ENCODE measurements at regions not wholly inside any gene's neighbourhood (a gene's known extent, or its start where the extent isn't known, plus 50 kb on each side); places are given as distances from the start of the nearest gene placed in this dataset.
"Not testable (repeated sequence)": the region's sequence is repeated elsewhere in the genome, so short reads cannot be mapped to it uniquely, and the experiment has no call there.

DNA sequence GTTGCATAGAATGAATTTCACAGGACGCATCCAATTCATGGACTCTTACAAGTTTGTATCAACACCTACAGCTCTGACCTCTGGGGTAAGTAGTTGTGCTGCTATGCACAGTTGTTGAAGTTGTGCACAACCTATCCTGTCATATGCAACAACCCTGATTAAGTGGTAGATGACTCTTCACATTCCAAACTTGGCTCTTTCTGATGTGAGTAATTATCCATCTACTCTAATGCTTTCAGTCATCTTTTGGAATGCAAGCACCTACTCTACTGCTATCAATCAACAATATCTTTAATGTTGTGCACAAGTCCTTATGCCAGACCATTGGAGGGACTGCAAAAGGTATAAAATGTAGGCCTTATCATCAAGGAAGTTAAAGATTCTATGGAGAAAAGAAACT is 921.4 kb downstream of the MCTP2 start:
- no peak for DNase-seq

DNA sequence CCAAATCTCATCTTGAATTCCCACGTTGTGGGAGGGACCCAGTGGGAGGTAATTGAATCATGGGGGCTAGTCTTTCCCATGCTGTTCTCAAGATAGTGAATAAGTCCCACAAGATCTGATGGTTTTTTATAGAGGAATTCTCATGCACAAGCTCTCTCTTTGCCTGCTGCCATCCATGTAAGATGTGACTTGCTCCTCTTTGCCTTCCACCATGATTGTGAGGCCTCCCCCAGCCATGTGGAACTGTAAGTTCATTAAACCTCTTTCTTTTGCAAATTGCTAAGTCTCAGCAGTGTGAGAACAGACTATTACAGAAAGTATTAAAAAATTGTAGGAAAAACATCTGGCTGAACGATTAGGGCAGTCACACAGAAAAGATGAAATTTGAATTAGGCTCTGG is 921.8 kb downstream of the MCTP2 start:
- DNase-seq, result not testable (repeated sequence)

DNA sequence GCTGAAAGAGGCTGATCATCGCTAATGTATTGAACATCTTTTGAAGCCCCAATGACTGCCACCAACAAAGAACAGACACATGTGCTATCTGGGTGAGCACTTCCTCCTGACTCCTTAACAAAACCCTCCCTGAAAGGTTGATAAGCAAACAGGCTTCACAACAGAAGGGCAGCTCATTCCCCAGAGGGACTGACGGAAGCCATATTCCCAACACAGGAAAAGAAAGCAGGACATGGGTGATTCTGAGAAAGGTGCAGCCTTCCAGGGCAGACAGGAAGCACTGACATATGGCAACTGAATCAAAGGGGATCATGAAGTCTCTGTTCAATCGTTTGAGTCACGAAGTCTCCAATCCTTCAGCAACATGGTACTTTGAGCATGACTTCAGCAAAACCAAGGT is 929.0 kb downstream of the MCTP2 start:
- DNase-seq, result no peak

DNA sequence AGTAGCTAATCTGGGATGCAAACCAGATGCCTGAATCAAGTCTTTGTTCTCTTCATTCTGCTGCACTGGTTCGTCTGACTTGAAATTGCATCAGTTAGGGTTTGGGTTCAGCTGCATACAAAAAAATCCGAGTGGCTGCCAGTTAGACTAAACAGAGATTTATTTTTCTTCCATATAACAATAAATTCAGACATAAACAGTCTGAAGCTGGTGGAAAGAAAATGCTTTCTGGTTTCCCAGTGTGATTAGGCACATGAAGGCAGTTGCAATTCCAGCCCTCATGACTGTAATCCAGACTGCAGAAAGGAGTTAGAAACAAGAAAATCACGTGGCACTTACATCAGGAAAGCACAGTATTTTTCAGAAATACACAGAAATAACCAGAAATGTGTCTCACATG is 930.7 kb downstream of the MCTP2 start:
- DNase-seq, result no peak

DNA sequence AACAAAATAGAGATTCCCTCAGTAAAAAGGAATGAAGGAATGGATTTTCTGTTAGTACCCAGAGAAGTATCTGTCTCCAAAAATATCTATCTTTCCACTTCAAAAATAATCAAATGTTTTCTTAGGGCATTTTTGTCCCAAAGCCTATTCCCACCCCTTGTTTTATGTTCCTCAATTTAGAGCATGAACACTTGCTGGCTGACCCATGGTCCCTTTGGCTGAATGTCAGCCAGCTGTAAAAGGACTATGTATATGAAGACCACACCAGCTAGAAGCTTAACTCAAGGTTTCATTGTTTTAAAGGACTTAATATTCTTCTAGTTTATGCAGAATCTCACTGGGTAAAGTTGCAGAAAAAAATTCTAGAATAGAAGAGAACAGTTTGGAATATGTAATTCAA is 931.2 kb downstream of the MCTP2 start:
- DNase-seq, result no peak

DNA sequence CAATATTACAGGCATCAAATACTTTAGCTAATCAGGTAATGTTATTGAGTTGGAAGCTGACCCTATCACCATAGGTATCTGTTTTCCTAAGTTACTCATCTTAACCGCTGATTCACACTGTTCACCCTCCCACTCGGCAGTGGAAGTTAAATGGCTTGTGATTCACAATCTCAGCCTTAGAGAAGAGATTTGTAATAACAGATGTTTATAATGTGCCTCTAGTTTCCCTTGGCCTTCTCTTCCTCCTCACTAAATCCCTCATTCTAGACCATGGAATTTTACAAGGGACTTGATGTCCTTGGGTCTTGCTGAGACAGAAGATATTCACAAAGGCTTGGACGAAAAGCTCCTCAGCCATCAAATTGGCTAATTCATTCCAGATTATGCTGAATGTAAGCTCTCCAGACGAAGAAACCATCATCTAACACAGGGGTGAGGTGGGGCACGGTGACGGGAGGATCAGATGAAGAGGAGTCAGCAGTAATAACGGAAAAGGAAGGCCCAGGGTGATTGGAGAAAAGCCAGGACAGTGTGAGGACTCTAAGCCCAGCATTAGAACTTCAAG is 931.7 kb downstream of the MCTP2 start:
- no peak for DNase-seq

DNA sequence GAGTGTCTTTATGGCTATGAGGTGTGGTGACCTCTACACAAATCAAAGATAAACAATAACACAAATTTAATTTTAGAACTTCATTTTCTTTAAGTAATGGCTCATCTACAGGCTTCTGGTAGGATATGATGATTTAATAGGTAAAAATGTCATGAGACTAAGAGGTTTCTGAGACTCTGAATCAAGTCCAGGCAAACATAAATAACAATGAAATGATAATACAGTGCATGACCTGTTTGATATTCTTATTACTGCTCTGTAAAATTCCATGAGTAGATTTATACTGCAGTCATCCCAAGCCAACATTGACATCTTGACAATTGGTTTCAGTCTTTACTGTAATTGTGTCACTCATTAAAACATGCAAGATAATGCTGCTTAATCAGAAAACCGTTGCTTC is 936.8 kb downstream of the MCTP2 start:
- DNase-seq, result no peak

DNA sequence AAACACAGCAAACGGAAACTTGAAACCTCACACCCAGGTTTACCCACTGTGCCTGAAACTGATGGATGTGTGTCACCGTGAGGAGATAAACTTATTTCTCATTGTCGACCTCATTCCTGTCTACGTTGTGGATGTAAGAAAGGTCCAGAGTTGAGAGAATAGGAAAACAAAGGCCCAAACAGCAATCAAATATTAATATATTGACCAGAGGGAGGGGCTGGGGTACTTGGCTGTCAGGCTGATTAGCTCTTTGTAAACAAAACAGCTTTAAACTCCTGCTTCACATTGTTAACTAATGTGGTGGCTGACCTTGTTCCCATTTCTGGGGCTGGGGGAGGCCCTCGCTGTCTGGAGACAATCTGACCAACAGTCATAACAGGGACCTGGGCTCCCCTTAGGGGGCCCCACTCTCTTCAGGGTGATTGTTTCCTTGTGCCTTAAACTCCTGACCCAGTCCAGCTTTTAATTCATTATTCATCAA is 937.6 kb downstream of the MCTP2 start:
- DNase-seq, result no peak

DNA sequence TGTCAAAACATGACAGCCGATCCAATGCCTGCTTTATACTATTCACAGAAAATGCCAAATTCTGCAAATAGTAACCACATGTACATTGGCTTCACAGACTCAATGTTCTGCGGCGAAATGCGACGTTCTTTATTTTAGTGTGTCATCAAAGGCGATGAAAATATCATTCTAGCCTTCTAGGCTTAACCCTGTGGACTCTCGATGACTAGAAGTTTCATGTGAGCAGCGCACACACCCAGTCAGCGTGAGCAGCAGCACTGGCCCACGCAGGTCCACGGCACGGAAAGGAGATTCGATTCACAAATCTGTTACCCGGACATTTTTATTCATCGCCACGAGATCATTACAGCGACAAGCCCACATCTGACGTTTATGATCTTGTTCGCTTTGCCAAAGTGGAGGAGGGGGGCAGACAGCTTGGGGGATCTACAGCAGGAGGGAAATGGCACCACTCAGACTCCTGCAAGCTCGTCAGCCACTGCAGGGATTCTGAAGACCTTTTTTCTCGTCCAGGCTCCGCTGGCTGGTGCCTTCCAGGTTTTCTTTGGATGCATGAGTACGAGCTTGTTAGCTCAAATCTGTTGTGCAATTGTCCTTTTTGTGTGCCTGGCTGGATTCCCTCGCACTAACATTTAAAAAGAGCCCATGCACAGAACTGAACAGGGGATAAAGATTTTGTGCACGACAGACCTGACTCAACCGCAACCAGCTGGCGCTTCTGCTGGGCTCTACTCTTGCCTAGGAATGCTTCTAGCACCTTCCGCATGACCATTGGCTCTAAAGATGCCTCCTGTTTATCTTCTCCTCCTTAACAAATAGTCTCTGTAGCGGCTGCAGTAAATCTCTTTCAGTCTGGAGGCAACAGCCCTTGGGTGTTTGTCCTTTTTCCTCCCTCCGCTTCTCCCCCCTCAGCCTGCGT is 938.4 kb downstream of the MCTP2 start:
- no peak for DNase-seq

DNA sequence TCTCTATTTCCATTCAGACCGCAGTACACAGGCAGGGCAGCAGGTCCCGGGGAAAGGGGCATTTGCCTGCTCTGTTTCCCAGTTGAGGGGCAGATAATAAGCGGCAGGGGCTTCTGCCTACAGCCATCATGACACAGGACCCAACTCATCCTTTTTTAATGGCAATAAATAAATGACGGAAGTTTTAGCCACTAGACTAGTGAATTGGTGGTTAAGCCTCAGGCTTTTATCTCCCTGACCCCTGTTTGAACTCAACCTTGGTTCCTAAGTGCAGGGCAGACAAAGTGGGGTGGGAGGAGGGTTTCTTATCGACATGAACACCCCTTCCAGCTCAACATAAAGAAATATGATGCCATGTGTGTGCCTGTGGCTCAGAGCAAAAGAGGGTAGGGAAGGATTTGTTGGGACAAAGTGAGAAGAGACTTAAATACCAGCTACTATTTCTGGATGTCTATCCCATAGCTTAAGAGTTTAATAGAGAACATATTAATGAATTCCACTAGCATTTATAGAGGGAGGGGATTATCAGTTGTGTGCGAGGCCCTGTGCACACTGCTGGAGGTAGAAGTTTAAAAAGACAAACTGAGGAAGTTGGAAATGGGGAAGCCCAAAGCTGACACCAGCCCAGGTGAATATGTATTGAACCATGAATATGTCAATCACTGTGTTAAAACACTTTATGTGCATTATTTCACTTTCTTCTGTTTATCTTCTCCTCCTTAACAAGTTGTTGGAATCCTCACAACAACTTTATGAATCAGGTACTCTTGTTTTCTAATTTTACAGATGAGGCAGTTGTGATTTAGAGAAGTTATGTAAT is 939.4 kb downstream of the MCTP2 start:
- DNase-seq, result no peak

DNA sequence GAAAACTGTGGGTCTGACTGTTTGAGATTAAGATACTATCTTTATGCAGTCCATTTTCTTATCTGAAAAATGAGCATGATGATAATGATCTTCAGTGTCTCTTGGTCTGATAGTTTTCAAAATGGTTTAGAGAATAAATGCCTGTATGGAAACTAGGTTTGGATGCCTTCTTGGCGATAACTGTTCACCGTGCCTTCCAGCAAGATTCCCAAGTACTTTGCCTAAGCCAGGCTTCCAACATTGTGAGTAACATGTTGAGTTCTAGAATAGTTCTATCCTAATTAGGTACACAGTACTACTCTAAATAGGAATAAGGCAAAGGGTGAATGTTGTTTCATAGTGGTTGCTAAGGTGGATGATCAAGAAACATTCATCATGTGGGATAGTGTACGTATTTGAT is 940.2 kb downstream of the MCTP2 start:
- DNase-seq, result no peak

DNA sequence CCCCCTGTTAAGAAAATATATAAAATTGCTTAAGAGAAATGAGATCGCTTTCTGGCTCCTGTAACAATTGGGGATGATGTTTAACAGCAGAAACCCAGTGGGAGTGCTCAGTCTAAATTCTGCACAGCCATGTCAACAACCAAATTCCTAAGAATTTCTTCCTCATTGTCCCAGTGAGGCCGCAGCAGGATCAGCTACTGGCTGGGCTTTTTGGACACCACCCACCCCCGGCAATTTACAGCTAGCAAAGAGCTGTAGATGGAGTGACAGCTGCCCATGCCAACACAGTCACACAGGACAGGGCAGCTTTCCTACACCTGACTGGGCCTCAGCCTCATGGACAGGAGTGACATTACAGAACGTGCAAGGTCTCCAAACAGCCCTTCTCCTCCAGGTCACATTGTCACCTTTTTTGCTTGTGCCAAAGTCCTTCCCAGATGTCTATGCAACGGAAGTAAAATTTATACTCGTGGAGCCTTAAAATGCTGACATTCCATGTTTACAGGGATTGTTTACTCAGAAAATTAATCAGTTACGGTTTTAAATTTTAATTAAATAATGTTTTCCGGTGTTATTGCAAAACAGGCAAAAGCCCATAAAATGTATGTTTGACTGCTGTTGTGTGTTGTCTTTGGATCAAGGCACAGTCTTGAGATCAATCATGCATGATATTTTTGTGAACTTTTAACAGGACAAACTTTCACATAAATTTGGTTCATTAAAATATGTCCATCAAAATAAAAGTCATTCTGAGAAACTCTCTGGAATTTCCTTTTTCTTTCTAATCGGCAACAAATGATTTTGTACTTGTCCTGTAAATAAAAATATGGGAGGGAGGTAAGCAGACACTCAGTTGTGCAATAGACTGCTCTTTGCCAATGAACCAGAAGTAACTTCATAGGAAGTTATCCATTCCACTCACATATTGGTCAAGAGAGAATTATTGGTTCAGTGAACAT is 943.2 kb downstream of the MCTP2 start:
- no peak for DNase-seq

DNA sequence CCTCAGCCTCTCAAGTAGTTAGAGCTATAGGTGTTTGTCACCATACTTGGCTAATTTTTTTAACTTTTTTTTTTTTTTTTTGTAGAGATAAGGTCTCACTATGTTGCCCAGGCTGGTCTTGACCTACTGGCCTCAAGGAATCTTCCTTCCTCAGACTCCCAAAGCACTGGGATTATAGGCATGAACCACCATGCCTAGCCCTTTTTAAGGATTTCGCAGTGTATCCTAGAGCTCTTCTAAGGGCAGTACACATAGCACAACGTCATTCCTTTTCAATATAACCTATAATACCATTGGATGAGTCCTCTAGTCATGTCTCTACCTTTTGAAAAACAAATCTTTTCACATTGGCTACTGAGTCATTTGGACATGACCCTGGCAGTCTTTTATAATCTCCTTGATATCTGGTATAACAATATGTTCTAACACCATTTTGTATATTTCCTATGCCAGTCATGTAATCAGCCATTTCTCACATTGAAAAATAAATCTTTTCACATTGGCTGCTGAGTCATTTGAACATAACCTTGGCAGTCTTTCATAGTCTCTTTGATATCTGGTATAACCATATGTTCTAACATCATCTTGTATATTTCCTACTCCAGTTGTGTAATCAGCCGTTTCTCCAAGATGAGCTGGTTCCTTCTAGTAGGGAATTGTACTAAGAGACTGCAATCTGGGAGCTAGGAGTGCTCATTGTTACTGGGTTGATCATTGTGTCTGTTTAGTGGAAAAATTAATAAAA is 944.7 kb downstream of the MCTP2 start:
- DNase-seq, result no peak

DNA sequence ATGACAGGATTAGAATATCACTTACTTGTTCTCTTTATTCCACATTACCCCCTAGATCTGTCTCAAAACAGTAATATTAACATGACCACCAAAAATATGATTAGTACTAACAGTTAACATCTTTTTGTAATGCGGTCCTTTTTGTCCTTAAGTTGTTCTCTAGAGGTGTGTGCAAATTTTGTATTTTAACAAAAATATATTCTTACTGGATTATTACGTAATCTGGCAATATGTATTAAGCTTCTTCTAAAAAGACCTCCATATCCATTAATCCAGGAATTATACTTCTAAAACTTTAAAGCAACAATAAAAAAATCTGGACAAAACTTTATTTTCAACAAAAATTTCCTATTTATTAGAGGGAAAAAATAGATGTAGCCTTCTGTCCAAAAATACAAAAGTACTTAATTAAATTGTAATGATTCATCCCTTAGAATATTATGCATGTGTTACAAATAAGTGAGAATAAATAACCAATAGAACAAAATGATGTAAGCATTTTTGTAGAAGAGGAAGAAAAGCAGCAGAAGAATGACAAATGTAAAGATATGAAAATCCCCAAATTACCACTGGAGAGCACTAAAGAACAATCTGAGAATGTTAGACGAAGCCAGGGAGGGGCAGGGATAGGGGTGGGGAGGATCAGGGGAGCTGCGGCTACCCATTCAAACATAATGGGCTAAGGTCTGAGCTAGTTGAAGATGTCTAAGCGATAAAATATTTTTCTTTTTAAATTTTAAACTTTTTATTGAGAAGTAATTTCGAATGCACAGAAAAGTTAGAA is 945.6 kb downstream of the MCTP2 start:
- DNase-seq, result no peak

DNA sequence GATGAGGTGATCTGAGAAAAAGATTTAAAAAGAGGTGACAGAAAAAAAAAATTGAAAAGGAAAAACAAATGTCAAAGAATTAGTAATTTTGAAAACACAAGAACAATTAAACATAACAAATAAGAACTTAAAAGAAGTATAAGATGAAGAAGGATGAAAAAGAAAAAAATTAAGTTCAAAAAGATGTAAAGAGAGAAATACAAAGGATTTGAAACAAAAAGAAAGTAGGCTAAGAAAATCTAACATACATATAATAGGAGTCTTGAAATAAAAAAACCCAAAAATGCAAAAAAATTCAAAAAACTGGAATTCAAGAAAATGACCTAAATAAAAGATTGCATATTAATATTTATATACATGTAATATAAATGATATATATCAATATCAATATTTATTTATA is 949.2 kb downstream of the MCTP2 start:
- DNase-seq, result no peak

DNA sequence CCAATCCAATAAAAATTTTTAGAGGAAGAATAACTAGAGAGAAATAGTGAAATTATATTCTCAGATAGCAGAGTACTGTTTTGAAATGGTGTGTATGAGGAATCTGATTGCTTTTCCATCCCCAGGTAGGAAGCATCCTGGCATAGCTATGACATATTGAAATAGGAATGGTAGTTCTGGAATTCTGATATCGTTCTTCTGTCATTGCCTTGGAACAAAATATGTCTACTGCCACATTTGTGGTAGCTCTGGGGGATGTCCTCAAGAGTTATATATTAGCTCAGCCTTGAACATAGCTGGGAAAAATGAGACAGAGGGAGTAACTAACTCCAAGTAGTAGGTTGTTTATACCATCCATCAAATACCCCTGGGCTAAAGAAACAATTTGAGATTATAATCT is 950.7 kb downstream of the MCTP2 start:
- no peak for DNase-seq

DNA sequence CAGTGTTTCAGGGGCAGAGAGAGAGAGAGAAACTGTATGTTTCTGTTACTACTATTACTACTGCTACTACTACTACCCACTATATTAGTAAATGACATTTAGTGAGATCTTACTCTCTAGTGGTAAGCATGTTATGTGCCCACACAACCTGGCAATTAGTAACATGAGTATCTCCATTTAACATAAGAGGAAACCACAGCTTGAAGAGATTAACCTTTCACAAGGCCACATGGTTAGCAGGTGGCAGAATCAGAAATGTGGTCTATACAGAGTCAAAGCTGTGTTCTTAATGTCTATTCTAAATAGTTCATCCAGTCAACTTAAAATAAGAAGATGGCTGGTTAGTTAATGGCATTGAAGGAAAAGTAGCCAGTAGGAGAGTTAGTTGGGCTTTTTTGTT is 961.6 kb downstream of the MCTP2 start:
- DNase-seq, result no peak

DNA sequence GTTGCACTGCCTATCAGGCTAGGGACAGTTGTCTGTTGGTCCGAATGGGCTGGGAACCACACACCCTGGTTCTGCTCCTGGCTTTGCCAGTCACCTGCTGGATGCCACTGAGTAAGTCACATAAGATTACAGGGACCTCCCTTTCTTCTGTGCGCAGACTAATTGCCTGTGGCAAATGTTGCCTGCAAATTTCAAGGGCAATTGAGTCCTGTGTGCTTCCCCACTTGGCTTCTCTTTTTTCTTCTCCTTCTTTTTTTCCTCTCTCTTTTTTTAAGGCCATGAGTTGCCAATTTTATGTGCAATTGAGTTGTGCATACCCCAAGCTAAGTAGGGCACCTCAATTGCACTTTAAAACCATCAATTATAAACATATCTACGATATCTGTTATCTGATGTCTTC is 963.4 kb downstream of the MCTP2 start:
- DNase-seq, result no peak

DNA sequence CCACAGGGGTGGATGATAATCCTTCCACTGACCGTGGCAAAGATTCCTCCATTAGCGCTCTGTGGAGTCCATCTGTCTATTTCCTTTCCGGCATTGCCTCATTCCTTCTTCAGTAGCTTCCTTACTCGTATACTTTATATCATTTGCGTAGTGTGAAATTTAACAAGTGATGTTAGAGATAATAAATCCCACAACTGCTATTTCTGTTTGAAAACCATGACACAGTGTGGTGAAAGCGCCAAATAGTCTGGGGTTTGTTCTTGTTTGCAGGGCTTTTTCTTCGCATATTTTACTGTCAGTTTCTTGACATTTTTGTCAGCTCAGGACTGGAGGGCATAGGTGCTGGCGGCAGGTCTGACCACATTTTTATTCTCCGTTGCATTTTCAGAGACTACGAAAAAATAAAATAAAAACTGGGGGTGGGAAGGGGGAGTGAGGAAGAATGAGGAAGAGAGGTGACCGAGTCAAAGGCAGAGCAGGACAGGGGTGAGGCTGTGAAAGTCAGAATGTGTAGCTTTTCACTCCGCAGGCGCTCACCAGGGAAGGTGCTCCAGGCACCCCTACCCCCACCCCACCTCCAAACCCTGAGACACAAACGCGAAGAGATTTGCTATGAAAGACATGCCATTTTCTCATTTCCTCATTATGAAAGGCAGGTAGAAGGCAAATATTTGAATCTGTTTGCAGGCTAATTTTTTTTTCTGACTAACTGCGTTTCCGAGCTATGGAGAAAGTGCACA is 965.0 kb downstream of the MCTP2 start:
- no peak for DNase-seq
